HG03378 (cell line): ENCODE measurements at regions not wholly inside any gene's neighbourhood (a gene's known extent, or its start where the extent isn't known, plus 50 kb on each side); places are given as distances from the start of the nearest gene placed in this dataset.
"Not testable (repeated sequence)": the region's sequence is repeated elsewhere in the genome, so short reads cannot be mapped to it uniquely, and the experiment has no call there.

ENCODE experiments used
- ATAC-seq: cut with Tn5 transposase; IDR thresholded peaks from one replicate; pipeline ENCODE4 v1.9.1; 2021; ENCODE audit warnings: mild to moderate bottlenecking, moderate library complexity; ENCODE audit not compliant: unreplicated experiment

- no peak for ATAC-seq
Observed at GRCh38 chrX:97850911-97851310, 967.2 kb downstream of the RPA4 start.

GRCh38 chrX:97854086-97854485 is 970.4 kb downstream of the RPA4 start:
- ATAC-seq, result no peak

- ATAC-seq, result no peak
Observed at GRCh38 chrX:97858592-97858991, 974.9 kb downstream of the RPA4 start.

- no peak for ATAC-seq
Observed at GRCh38 chrX:97860226-97860625, 976.5 kb downstream of the RPA4 start.

GRCh38 chrX:97863261-97863660 is 979.6 kb downstream of the RPA4 start:
- ATAC-seq, result no peak

- ATAC-seq, result no peak
Observed at GRCh38 chrX:97867266-97867665, 983.6 kb downstream of the RPA4 start.

GRCh38 chrX:97876697-97877407 is 993.1 kb downstream of the RPA4 start:
- no peak for ATAC-seq

- no peak for ATAC-seq
Observed at GRCh38 chrX:97882306-97882705, 998.6 kb downstream of the RPA4 start.

- ATAC-seq, result no peak
Observed at GRCh38 chrX:97895751-97896150, 1012.0 kb downstream of the RPA4 start.

- ATAC-seq, result no peak
Observed at GRCh38 chrX:97897998-97898397, 1014.3 kb downstream of the RPA4 start.

GRCh38 chrX:97898798-97899197 is 1015.1 kb downstream of the RPA4 start:
- no peak for ATAC-seq

GRCh38 chrX:97907791-97908190 is 1024.1 kb downstream of the RPA4 start:
- no peak for ATAC-seq

- ATAC-seq, result peak; percentile 97
Observed at GRCh38 chrX:97909245-97909644, 1025.5 kb downstream of the RPA4 start.

GRCh38 chrX:97915390-97915789 is 1031.7 kb downstream of the RPA4 start:
- ATAC-seq, result not testable (repeated sequence)

GRCh38 chrX:97921223-97921622 is 1037.5 kb downstream of the RPA4 start:
- not testable (repeated sequence) for ATAC-seq

GRCh38 chrX:97931586-97931985 is 1047.9 kb downstream of the RPA4 start:
- no peak for ATAC-seq

GRCh38 chrX:97936296-97936695 is 1052.6 kb downstream of the RPA4 start:
- ATAC-seq, result no peak

GRCh38 chrX:97938706-97939105 is 1055.0 kb downstream of the RPA4 start:
- no peak for ATAC-seq

GRCh38 chrX:97968376-97969163 is 1084.9 kb downstream of the RPA4 start:
- no peak for ATAC-seq

GRCh38 chrX:97984641-97985040 is 1100.9 kb downstream of the RPA4 start:
- ATAC-seq, result no peak

GRCh38 chrX:97985096-97985495 is 1101.4 kb downstream of the RPA4 start:
- no peak for ATAC-seq

GRCh38 chrX:97987979-97988378 is 1104.3 kb downstream of the RPA4 start:
- no peak for ATAC-seq
